Panc1 (cell line): ENCODE measurements at regions not wholly inside any gene's neighbourhood (a gene's known extent, or its start where the extent isn't known, plus 50 kb on each side); places are given as distances from the start of the nearest gene placed in this dataset.

ENCODE experiments used
- ATAC-seq: fragments of 200-7000 bp; cut with Tn5 transposase; 2 replicates; pipeline ENCODE4 v1.9.1; 2020; ENCODE audit warnings: mild to moderate bottlenecking, moderate library complexity
- BruUV-seq: library from RNA; stranded (reverse); fragments of 400-500 nt; replicated peaks from 2 replicates; lab custom pipeline; 2021; lab: Mats Ljungman, UMichigan
- CTCF ChIA-PET: fragments of 300-600 bp; sonication (Branson Sonifier 250); formaldehyde crosslinking; loops from one replicate; lab custom pipeline; 2022; ENCODE audit warnings: antibody characterized with exemption; lab: Charles Lee
- POLR2A ChIA-PET: fragments of 300-600 bp; sonication (Branson Sonifier 250); formaldehyde crosslinking; loops from one replicate; lab custom pipeline; 2022; ENCODE audit warnings: antibody characterized with exemption; lab: Charles Lee
- DNase-seq: peaks from one replicate; pipeline ENCODE4 v3.0.0-alpha.2; 2010; ENCODE audit warnings: low read depth, low spot score
- H3K27ac ChIP-seq: 2 replicates; pipeline ENCODE4 v1.5.1; 2011; ENCODE audit warnings: mild to moderate bottlenecking, low read length, inconsistent platforms
- H3K27me3 ChIP-seq: fragments of 200-500 bp; sonication (Bioruptor generic); 2 replicates; pipeline ENCODE4 v1.6.0; 2014; ENCODE audit warnings: low read length, inconsistent platforms; ENCODE audit not compliant: control insufficient read depth, insufficient read depth
- H3K36me3 ChIP-seq: fragments of 200-500 bp; sonication (Bioruptor generic); 2 replicates; pipeline ENCODE4 v1.5.1; 2014; ENCODE audit warnings: inconsistent platforms, mild to moderate bottlenecking, low read length, moderate library complexity; ENCODE audit not compliant: control insufficient read depth, insufficient read depth
- H3K4me1 ChIP-seq: 2 replicates; pipeline ENCODE4 v1.5.1; 2011; ENCODE audit warnings: inconsistent platforms, mild to moderate bottlenecking, low read length, moderate library complexity; ENCODE audit not compliant: control insufficient read depth, insufficient read depth
- H3K4me3 ChIP-seq, 2 experiments: 2 replicates each; pipeline ENCODE4 v1.5.1; 2011 to 2012; ENCODE audit warnings: low read depth in 2 of 2, low read length in 2 of 2, mild to moderate bottlenecking in 2 of 2, inconsistent platforms in 1 of 2, moderate library complexity in 1 of 2
- H3K9me3 ChIP-seq: fragments of 200-500 bp; sonication (Bioruptor generic); 2 replicates; pipeline ENCODE4 v1.5.1; 2014; ENCODE audit warnings: low read depth, mild to moderate bottlenecking, inconsistent platforms, low read length, moderate library complexity; ENCODE audit not compliant: control insufficient read depth, insufficient read depth
- POLR2AphosphoS5 ChIP-seq: IDR thresholded peaks from 2 replicates; pipeline ENCODE4 v1.6.1; 2012; ENCODE audit warnings: mild to moderate bottlenecking, low read depth, low read length, moderate library complexity
- REST ChIP-seq, 2 experiments: IDR thresholded peaks; 2 replicates each; pipeline ENCODE4 v1.6.1; 2011 to 2012; ENCODE audit warnings: low read depth in 2 of 2, control low read depth in 1 of 2, low read length in 1 of 2, mild to moderate bottlenecking in 1 of 2, moderate library complexity in 1 of 2; ENCODE audit not compliant: insufficient read depth in 1 of 2
- SIN3A ChIP-seq: IDR thresholded peaks from 2 replicates; pipeline ENCODE4 v1.6.1; 2012; ENCODE audit warnings: low read depth, mild to moderate bottlenecking, low read length, moderate library complexity, borderline replicate concordance; ENCODE audit not compliant: insufficient read depth
- TCF7L2 ChIP-seq: IDR thresholded peaks from 2 replicates; pipeline ENCODE4 v1.6.1; 2011; ENCODE audit warnings: mild to moderate bottlenecking, low read depth, low read length, inconsistent platforms
- in situ Hi-C: cut with HindIII; loops from 2 replicates; pipeline ENCODE4 v1.10.0; 2016; ENCODE audit warnings: low sequenced_read_pairs, low pct_unique_long_range_greater_than_20kb
- intact Hi-C: fragments of 100-400 bp; cut with micrococcal nuclease; formaldehyde crosslinking; loops from one replicate; pipeline ENCODE4 v1.10.0; 2022; ENCODE audit not compliant: unreplicated experiment
- TF ChIP-seq, protein P1 (sequence below): fragments of 450-650 bp; IDR thresholded peaks from 2 replicates; pipeline ENCODE4 v1.5.1; 2017; ENCODE audit warnings: mild to moderate bottlenecking

DNA sequence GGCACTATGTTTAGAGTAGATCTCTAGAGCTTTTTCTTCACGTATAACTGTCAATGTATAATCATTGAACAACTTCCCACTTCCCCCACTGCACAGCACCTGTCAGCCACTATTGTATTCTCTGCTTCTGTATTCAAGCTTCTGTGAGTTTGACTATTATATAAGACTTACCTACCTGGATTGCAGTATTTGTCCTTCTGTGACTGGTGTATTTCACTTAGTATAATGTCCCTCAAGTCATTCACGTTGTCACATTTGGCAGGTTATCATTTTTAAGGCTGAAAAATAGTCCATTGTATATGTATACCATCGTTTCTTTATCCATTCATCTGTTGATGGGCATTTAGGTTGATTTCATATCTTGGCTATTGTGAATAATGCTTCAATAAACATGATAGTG, 969.5 kb upstream of the B3GALT2 start:
- Histone ChIP-seq H3K36me3 (no peaks in the 10 kb centered on the region), H3K27ac (no peak overlapping the region), H3K4me1 (no peaks in the 10 kb centered on the region), H3K27me3 (no peaks in the 10 kb centered on the region), H3K9me3 (peaks cover 2% of the 10 kb centered on the region; the same call in 1 of the 2 replicates), H3K4me3 (no peak overlapping the region)
- in situ Hi-C loops = no loop called here
- no TSS peak for BruUV-seq
- DNase-seq (no peak), ATAC-seq (no peak)
- intact Hi-C loops = no loop called here
- ChIA-PET POLR2A (no interaction called here), CTCF (no interaction called here)
- TF ChIP-seq SIN3A = no peak
- TF ChIP-seq, protein P1, sequence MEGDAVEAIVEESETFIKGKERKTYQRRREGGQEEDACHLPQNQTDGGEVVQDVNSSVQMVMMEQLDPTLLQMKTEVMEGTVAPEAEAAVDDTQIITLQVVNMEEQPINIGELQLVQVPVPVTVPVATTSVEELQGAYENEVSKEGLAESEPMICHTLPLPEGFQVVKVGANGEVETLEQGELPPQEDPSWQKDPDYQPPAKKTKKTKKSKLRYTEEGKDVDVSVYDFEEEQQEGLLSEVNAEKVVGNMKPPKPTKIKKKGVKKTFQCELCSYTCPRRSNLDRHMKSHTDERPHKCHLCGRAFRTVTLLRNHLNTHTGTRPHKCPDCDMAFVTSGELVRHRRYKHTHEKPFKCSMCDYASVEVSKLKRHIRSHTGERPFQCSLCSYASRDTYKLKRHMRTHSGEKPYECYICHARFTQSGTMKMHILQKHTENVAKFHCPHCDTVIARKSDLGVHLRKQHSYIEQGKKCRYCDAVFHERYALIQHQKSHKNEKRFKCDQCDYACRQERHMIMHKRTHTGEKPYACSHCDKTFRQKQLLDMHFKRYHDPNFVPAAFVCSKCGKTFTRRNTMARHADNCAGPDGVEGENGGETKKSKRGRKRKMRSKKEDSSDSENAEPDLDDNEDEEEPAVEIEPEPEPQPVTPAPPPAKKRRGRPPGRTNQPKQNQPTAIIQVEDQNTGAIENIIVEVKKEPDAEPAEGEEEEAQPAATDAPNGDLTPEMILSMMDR = no peak
- no peak for TF ChIP-seq POLR2AphosphoS5
- no peak for TF ChIP-seq REST (IDR thresholded peaks at IDR 0.05; ENCODE audit: insufficient read depth in 1 of 2, low read depth in 2 of 2, low read length in 1 of 2)
- TF ChIP-seq TCF7L2 = no peak

DNA sequence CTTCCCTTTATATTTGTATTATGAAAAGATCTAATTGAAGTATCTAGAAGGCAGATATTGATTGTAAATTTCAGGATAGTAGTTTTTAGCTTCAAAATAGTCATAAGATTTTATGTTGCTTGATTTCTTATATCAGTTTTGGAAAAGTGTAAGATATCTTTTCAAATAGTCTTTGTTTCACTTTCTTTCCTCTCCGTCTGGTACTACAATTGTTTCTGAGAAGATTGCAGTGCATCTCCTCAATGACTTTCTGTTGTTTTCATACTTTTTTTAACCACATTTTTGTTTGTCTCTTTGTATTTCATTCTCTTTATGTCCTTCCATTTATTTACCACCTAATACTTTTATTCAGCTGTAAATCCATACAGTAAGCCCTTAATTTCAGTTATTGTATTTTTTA, 964.6 kb upstream of the B3GALT2 start:
- DNase-seq (no peak), ATAC-seq (no peak)
- BruUV-seq = no TSS peak
- intact Hi-C loops (no loop called here), in situ Hi-C loops (no loop called here)
- Histone ChIP-seq H3K36me3 (no peaks in the 10 kb centered on the region; the same call in 1 of the 2 replicates), H3K9me3 (no peaks in the 10 kb centered on the region), H3K4me3 (no peak overlapping the region), H3K27ac (no peak overlapping the region), H3K4me1 (no peaks in the 10 kb centered on the region), H3K27me3 (no peaks in the 10 kb centered on the region)
- POLR2A ChIA-PET = interaction anchor here (0.7 kb wide), 1 partner anchor 177 kb away, joined by 3 read pairs; no protein-coding TSS in a partner anchor
- CTCF ChIA-PET = no interaction called here
- TF ChIP-seq TCF7L2 = no peak
- no peak for TF ChIP-seq POLR2AphosphoS5
- no peak for TF ChIP-seq SIN3A
- no peak for TF ChIP-seq REST (IDR thresholded peaks at IDR 0.05; ENCODE audit: insufficient read depth in 1 of 2, low read depth in 2 of 2, low read length in 1 of 2)
- TF ChIP-seq, protein P1 = no peak
